ENCODE measurements at regions not wholly inside any gene's neighbourhood (a gene's known extent, or its start where the extent isn't known, plus 50 kb on each side); places are given as distances from the start of the nearest gene placed in this dataset.

- no peak for DNase-seq
- Histone ChIP-seq H3K36me3 (ENCODE audit: control insufficient read depth in 3 of 3, insufficient read depth in 2 of 3, low read depth in 1 of 3, low read length in 3 of 3) (no peaks in the 10 kb centered on the region), H3K27me3 (ENCODE audit: control insufficient read depth in 3 of 3, insufficient read depth in 3 of 3, low read length in 3 of 3) (no peaks in the 10 kb centered on the region), H3K4me1 (ENCODE audit: control insufficient read depth in 3 of 3, insufficient read depth in 2 of 3, low read depth in 1 of 3, low read length in 2 of 3) (no peaks in the 10 kb centered on the region), H3K9me3 (ENCODE audit: control insufficient read depth in 2 of 2, insufficient read depth in 1 of 2, low read depth in 1 of 2, low read length in 1 of 2) (no peaks in the 10 kb centered on the region), H3K4me3 (ENCODE audit: low read depth in 1 of 3, low read length in 3 of 3) (no peak overlapping the region), H3K27ac (ENCODE audit: low read depth in 1 of 3, low read length in 2 of 3) (no peak overlapping the region)
- WGBS, 3 donors = 37 to 77% (median 68%) methylated on average over 3 of the region's 3 CpGs
- FAIRE-seq = no peak
Measured at GRCh38 chr1:221076391-221076811, 197.2 kb downstream of the HLX start.

GRCh38 chr1:221078260-221078965 is 199.2 kb downstream of the HLX start:
- FAIRE-seq = no peak
- H3K4me1 ChIP-seq (ENCODE audit: control insufficient read depth in 3 of 3, insufficient read depth in 2 of 3, low read depth in 1 of 3, low read length in 2 of 3) = no peaks in the 10 kb centered on the region
- no peak for DNase-seq
- no peaks in the 10 kb centered on the region for H3K27me3 ChIP-seq (ENCODE audit: control insufficient read depth in 3 of 3, insufficient read depth in 3 of 3, low read length in 3 of 3)
- 61 to 78% (median 73%) methylated on average over 1 of the region's 1 CpG for WGBS, 3 donors
- H3K4me3 ChIP-seq (ENCODE audit: low read depth in 1 of 3, low read length in 3 of 3) = no peak overlapping the region
- no peak overlapping the region for H3K27ac ChIP-seq (ENCODE audit: low read depth in 1 of 3, low read length in 2 of 3)
- no peaks in the 10 kb centered on the region for H3K36me3 ChIP-seq (ENCODE audit: control insufficient read depth in 3 of 3, insufficient read depth in 2 of 3, low read depth in 1 of 3, low read length in 3 of 3)
- H3K9me3 ChIP-seq (ENCODE audit: control insufficient read depth in 2 of 2, insufficient read depth in 1 of 2, low read depth in 1 of 2, low read length in 1 of 2) = no peaks in the 10 kb centered on the region

GRCh38 chr1:221083902-221084301 is 204.7 kb downstream of the HLX start:
- Histone ChIP-seq H3K4me1 (ENCODE audit: control insufficient read depth in 3 of 3, insufficient read depth in 2 of 3, low read depth in 1 of 3, low read length in 2 of 3) (no peaks in the 10 kb centered on the region), H3K27me3 (ENCODE audit: control insufficient read depth in 3 of 3, insufficient read depth in 3 of 3, low read length in 3 of 3) (no peaks in the 10 kb centered on the region), H3K36me3 (ENCODE audit: control insufficient read depth in 3 of 3, insufficient read depth in 2 of 3, low read depth in 1 of 3, low read length in 3 of 3) (no peaks in the 10 kb centered on the region), H3K27ac (ENCODE audit: low read depth in 1 of 3, low read length in 2 of 3) (no peak overlapping the region), H3K9me3 (ENCODE audit: control insufficient read depth in 2 of 2, insufficient read depth in 1 of 2, low read depth in 1 of 2, low read length in 1 of 2) (no peaks in the 10 kb centered on the region), H3K4me3 (ENCODE audit: low read depth in 1 of 3, low read length in 3 of 3) (no peak overlapping the region)
- DNase-seq = no peak
- WGBS, 3 donors = 38 to 77% (median 45%) methylated on average over 1 of the region's 1 CpG
- no peak for FAIRE-seq

- H3K4me1 ChIP-seq (ENCODE audit: control insufficient read depth in 3 of 3, insufficient read depth in 2 of 3, low read depth in 1 of 3, low read length in 2 of 3) = no peaks in the 10 kb centered on the region
- H3K27ac ChIP-seq (ENCODE audit: low read depth in 1 of 3, low read length in 2 of 3) = no peak overlapping the region
- no peak overlapping the region for H3K4me3 ChIP-seq (ENCODE audit: low read depth in 1 of 3, low read length in 3 of 3)
- no peaks in the 10 kb centered on the region for H3K27me3 ChIP-seq (ENCODE audit: control insufficient read depth in 3 of 3, insufficient read depth in 3 of 3, low read length in 3 of 3)
- no peak for DNase-seq
- no peak for FAIRE-seq
- whole genome bisulfite sequencing, 3 donors = 71 to 91% (median 78%) methylated on average over 4 of the region's 4 CpGs
- H3K9me3 ChIP-seq (ENCODE audit: control insufficient read depth in 2 of 2, insufficient read depth in 1 of 2, low read depth in 1 of 2, low read length in 1 of 2) = no peaks in the 10 kb centered on the region
- H3K36me3 ChIP-seq (ENCODE audit: control insufficient read depth in 3 of 3, insufficient read depth in 2 of 3, low read depth in 1 of 3, low read length in 3 of 3) = no peaks in the 10 kb centered on the region
Measured at GRCh38 chr1:221084681-221085080, 205.4 kb downstream of the HLX start.

- Histone ChIP-seq H3K36me3 (ENCODE audit: control insufficient read depth in 3 of 3, insufficient read depth in 2 of 3, low read depth in 1 of 3, low read length in 3 of 3) (no peaks in the 10 kb centered on the region), H3K4me1 (ENCODE audit: control insufficient read depth in 3 of 3, insufficient read depth in 2 of 3, low read depth in 1 of 3, low read length in 2 of 3) (no peaks in the 10 kb centered on the region), H3K27ac (ENCODE audit: low read depth in 1 of 3, low read length in 2 of 3) (no peak overlapping the region), H3K9me3 (ENCODE audit: control insufficient read depth in 2 of 2, insufficient read depth in 1 of 2, low read depth in 1 of 2, low read length in 1 of 2) (no peaks in the 10 kb centered on the region), H3K4me3 (ENCODE audit: low read depth in 1 of 3, low read length in 3 of 3) (no peak overlapping the region), H3K27me3 (ENCODE audit: control insufficient read depth in 3 of 3, insufficient read depth in 3 of 3, low read length in 3 of 3) (no peaks in the 10 kb centered on the region)
- DNase-seq = no peak
- 40 to 60% (median 53%) methylated on average over 2 of the region's 2 CpGs for WGBS, 3 donors
- no peak for FAIRE-seq
Measured at GRCh38 chr1:221085701-221086375, 206.6 kb downstream of the HLX start.

GRCh38 chr1:221087919-221088318 is 208.7 kb downstream of the HLX start:
- FAIRE-seq (no peak), DNase-seq (no peak)
- Histone ChIP-seq H3K27me3 (ENCODE audit: control insufficient read depth in 3 of 3, insufficient read depth in 3 of 3, low read length in 3 of 3) (no peaks in the 10 kb centered on the region), H3K4me3 (ENCODE audit: low read depth in 1 of 3, low read length in 3 of 3) (no peak overlapping the region), H3K4me1 (ENCODE audit: control insufficient read depth in 3 of 3, insufficient read depth in 2 of 3, low read depth in 1 of 3, low read length in 2 of 3) (no peaks in the 10 kb centered on the region), H3K9me3 (ENCODE audit: control insufficient read depth in 2 of 2, insufficient read depth in 1 of 2, low read depth in 1 of 2, low read length in 1 of 2) (no peaks in the 10 kb centered on the region), H3K36me3 (ENCODE audit: control insufficient read depth in 3 of 3, insufficient read depth in 2 of 3, low read depth in 1 of 3, low read length in 3 of 3) (no peaks in the 10 kb centered on the region), H3K27ac (ENCODE audit: low read depth in 1 of 3, low read length in 2 of 3) (no peak overlapping the region)
- 77 to 78% (median 78%) methylated on average over 2 of the region's 2 CpGs for WGBS, 3 donors

- WGBS, 3 donors = 90 to 95% (median 95%) methylated on average over 3 of the region's 3 CpGs
- DNase-seq (no peak), FAIRE-seq (no peak)
- Histone ChIP-seq H3K9me3 (ENCODE audit: control insufficient read depth in 2 of 2, insufficient read depth in 1 of 2, low read depth in 1 of 2, low read length in 1 of 2) (no peaks in the 10 kb centered on the region), H3K27ac (ENCODE audit: low read depth in 1 of 3, low read length in 2 of 3) (no peak overlapping the region), H3K36me3 (ENCODE audit: control insufficient read depth in 3 of 3, insufficient read depth in 2 of 3, low read depth in 1 of 3, low read length in 3 of 3) (no peaks in the 10 kb centered on the region), H3K4me3 (ENCODE audit: low read depth in 1 of 3, low read length in 3 of 3) (no peak overlapping the region), H3K4me1 (ENCODE audit: control insufficient read depth in 3 of 3, insufficient read depth in 2 of 3, low read depth in 1 of 3, low read length in 2 of 3) (no peaks in the 10 kb centered on the region), H3K27me3 (ENCODE audit: control insufficient read depth in 3 of 3, insufficient read depth in 3 of 3, low read length in 3 of 3) (no peaks in the 10 kb centered on the region)
Measured at GRCh38 chr1:221089273-221089672, 210.0 kb downstream of the HLX start.

- no peak overlapping the region for H3K27ac ChIP-seq (ENCODE audit: low read depth in 1 of 3, low read length in 2 of 3)
- FAIRE-seq (no peak), DNase-seq (no peak)
- no peaks in the 10 kb centered on the region for H3K36me3 ChIP-seq (ENCODE audit: control insufficient read depth in 3 of 3, insufficient read depth in 2 of 3, low read depth in 1 of 3, low read length in 3 of 3)
- H3K4me3 ChIP-seq (ENCODE audit: low read depth in 1 of 3, low read length in 3 of 3) = no peak overlapping the region
- H3K4me1 ChIP-seq (ENCODE audit: control insufficient read depth in 3 of 3, insufficient read depth in 2 of 3, low read depth in 1 of 3, low read length in 2 of 3) = no peaks in the 10 kb centered on the region
- no peaks in the 10 kb centered on the region for H3K27me3 ChIP-seq (ENCODE audit: control insufficient read depth in 3 of 3, insufficient read depth in 3 of 3, low read length in 3 of 3)
- 9 to 65% (median 25%) methylated on average over 1 of the region's 1 CpG for WGBS, 3 donors
- no peaks in the 10 kb centered on the region for H3K9me3 ChIP-seq (ENCODE audit: control insufficient read depth in 2 of 2, insufficient read depth in 1 of 2, low read depth in 1 of 2, low read length in 1 of 2)
Measured at GRCh38 chr1:221089803-221090202, 210.6 kb downstream of the HLX start.
